Neural cell (in vitro differentiated cells): ENCODE measurements at regions not wholly inside any gene's neighbourhood (a gene's known extent, or its start where the extent isn't known, plus 50 kb on each side); places are given as distances from the start of the nearest gene placed in this dataset.

ENCODE experiments used
- H2AFZ ChIP-seq: fragments of 200-600, 300-800 bp; sonication (generic), shearing (Covaris generic); 2 replicates; pipeline ENCODE4 v1.6.0; 2014; ENCODE audit warnings: low read depth, mild to moderate bottlenecking, antibody characterized with exemption, low read length, moderate library complexity
- H3F3A ChIP-seq: fragments of 200-600 bp; shearing (Covaris generic); 2 replicates; pipeline ENCODE4 v1.6.1; 2016; ENCODE audit warnings: mild to moderate bottlenecking, moderate library complexity, mixed read lengths, antibody characterized with exemption, low read length; ENCODE audit not compliant: insufficient read depth, poor library complexity, severe bottlenecking
- H3K27ac ChIP-seq: fragments of 200-600, 300-800 bp; sonication (generic), shearing (Covaris generic); 2 replicates; pipeline ENCODE4 v1.5.1; 2014; ENCODE audit warnings: mild to moderate bottlenecking, low read length, moderate library complexity
- H3K27me3 ChIP-seq: fragments of 300-800, 200-600 bp; sonication (generic), shearing (Covaris generic); 2 replicates; pipeline ENCODE4 v1.6.0; 2014; ENCODE audit warnings: mild to moderate bottlenecking, low read depth, low read length, moderate library complexity; ENCODE audit not compliant: insufficient read depth
- H3K36me3 ChIP-seq: fragments of 300-800, 200-600 bp; sonication (generic), shearing (Covaris generic); 2 replicates; pipeline ENCODE4 v1.5.1; 2014; ENCODE audit warnings: mild to moderate bottlenecking, antibody characterized with exemption, low read length, moderate library complexity; ENCODE audit not compliant: insufficient read depth
- H3K4me2 ChIP-seq: fragments of 300-800, 200-600 bp; sonication (generic), shearing (Covaris generic); 2 replicates; pipeline ENCODE4 v1.6.0; 2014; ENCODE audit warnings: mild to moderate bottlenecking, low read length
- H3K4me3 ChIP-seq: fragments of 300-800, 200-600 bp; sonication (generic), shearing (Covaris generic); 2 replicates; pipeline ENCODE4 v1.5.1; 2014; ENCODE audit warnings: mild to moderate bottlenecking, low read length, moderate library complexity
- H3K79me2 ChIP-seq: fragments of 200-600 bp; shearing (Covaris generic); replicated peaks from 2 replicates; pipeline ENCODE4 v1.6.0; 2014; ENCODE audit warnings: mild to moderate bottlenecking, low read length, moderate library complexity; ENCODE audit not compliant: insufficient read depth
- H3K9ac ChIP-seq: fragments of 300-800, 200-600 bp; sonication (generic), shearing (Covaris generic); 2 replicates; pipeline ENCODE4 v1.6.1; 2016; ENCODE audit warnings: mild to moderate bottlenecking, low read length, mixed read lengths
- H3K9me2 ChIP-seq: fragments of 200-600 bp; shearing (Covaris generic); 2 replicates; pipeline ENCODE4 v1.6.1; 2016; ENCODE audit warnings: mild to moderate bottlenecking, low read length, mixed read lengths; ENCODE audit not compliant: insufficient read depth
- H3K9me3 ChIP-seq: fragments of 200-600, 300-800 bp; sonication (generic), shearing (Covaris generic); 2 replicates; pipeline ENCODE4 v1.6.1; 2016; ENCODE audit warnings: mild to moderate bottlenecking, mixed run types, low read length, moderate library complexity, mixed read lengths
- H4K20me1 ChIP-seq: fragments of 200-600 bp; shearing (Covaris generic); 2 replicates; pipeline ENCODE4 v1.6.1; 2016; ENCODE audit warnings: mild to moderate bottlenecking, mixed run types; ENCODE audit not compliant: insufficient read depth
- CTCF ChIP-seq: fragments of 450-650 bp; IDR thresholded peaks from 2 replicates; pipeline ENCODE4 v1.5.1; 2014; ENCODE audit warnings: antibody characterized with exemption, mild to moderate bottlenecking, moderate library complexity; ENCODE audit not compliant: poor library complexity, severe bottlenecking
- EP300 ChIP-seq: fragments of 450-650 bp; conservative IDR thresholded peaks from 2 replicates; pipeline ENCODE4 v1.6.1; 2014; ENCODE audit warnings: antibody characterized with exemption, mild to moderate bottlenecking, moderate library complexity; ENCODE audit not compliant: poor library complexity, severe bottlenecking
- EZH2 ChIP-seq: fragments of 200-600, 300-800 bp; shearing (Covaris generic), sonication (generic); IDR thresholded peaks from 2 replicates; pipeline ENCODE4 v1.6.1; 2014; ENCODE audit warnings: antibody characterized with exemption, low read length, borderline replicate concordance, mild to moderate bottlenecking; ENCODE audit not compliant: insufficient read depth, poor library complexity, severe bottlenecking
- MXI1 ChIP-seq: fragments of 450-650 bp; conservative IDR thresholded peaks from 2 replicates; pipeline ENCODE4 v1.6.1; 2014; ENCODE audit warnings: antibody characterized with exemption, mild to moderate bottlenecking; ENCODE audit not compliant: poor library complexity, severe bottlenecking
- POLR2AphosphoS5 ChIP-seq: IDR thresholded peaks from 2 replicates; pipeline ENCODE4 v1.6.1; 2012
- RAD21 ChIP-seq: fragments of 450-650 bp; conservative IDR thresholded peaks from 2 replicates; pipeline ENCODE4 v1.6.1; 2014; ENCODE audit warnings: antibody characterized with exemption, mild to moderate bottlenecking, moderate library complexity
- SMC3 ChIP-seq: fragments of 450-650 bp; conservative IDR thresholded peaks from 2 replicates; pipeline ENCODE4 v1.6.1; 2014; ENCODE audit warnings: antibody characterized with exemption, mild to moderate bottlenecking, moderate library complexity; ENCODE audit not compliant: poor library complexity
- TAF1 ChIP-seq: IDR thresholded peaks from 2 replicates; pipeline ENCODE4 v1.6.1; 2012; ENCODE audit warnings: low read depth
- TF ChIP-seq, protein P1 (sequence below): IDR thresholded peaks from 2 replicates; pipeline ENCODE4 v1.6.1; 2012; ENCODE audit warnings: borderline replicate concordance

DNA sequence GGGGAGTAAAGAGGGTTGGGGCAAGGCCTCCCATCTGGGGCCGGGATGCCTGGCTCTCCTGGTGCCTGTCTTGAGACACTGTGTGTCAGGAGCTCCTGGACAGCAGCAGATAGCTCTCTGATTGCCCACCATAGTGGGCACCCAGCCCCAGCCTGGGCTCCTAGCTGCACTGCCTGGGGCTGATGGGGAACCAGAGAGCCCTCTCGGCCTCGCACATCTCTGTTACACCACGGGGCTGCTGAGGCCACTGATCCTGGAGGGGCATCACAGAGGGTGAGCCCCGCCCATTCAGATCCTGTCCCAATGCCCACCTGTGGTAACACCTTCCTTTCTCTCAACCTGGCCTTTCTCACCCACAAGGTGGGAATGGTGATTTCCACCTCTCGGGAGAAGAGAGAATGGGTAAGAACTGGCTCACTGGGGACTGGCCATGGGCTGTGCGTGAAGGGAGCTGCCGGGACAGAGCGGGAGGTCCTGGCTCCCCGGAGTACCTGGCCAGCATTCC is 135.9 kb downstream of the URI1 start:
- no peak overlapping the region for H2AFZ ChIP-seq
- no peaks in the 10 kb centered on the region for H4K20me1 ChIP-seq
- H3K27ac ChIP-seq, result no peak overlapping the region
- H3K9ac ChIP-seq, result no peak overlapping the region
- no peaks in the 10 kb centered on the region for H3K36me3 ChIP-seq
- no peaks in the 10 kb centered on the region for H3K79me2 ChIP-seq
- no peak overlapping the region for H3K4me2 ChIP-seq
- H3K9me3 ChIP-seq, result no peaks in the 10 kb centered on the region
- H3K27me3 ChIP-seq, result no peaks in the 10 kb centered on the region
- TF ChIP-seq RAD21 (no peak), POLR2AphosphoS5 (no peak), EP300 (no peak), SMC3 (no peak), MXI1 (no peak), EZH2 (no peak), CTCF (no peak)
- H3K9me2 ChIP-seq, result no peaks in the 10 kb centered on the region
- H3F3A ChIP-seq, result no peaks in the 10 kb centered on the region
- H3K4me3 ChIP-seq, result no peak overlapping the region

GRCh38 chr19:30078381-30078910 is 136.4 kb downstream of the URI1 start:
- Histone ChIP-seq H3K9me3 (no peaks in the 10 kb centered on the region), H4K20me1 (no peaks in the 10 kb centered on the region), H3K9me2 (no peaks in the 10 kb centered on the region), H3K27me3 (no peaks in the 10 kb centered on the region), H3K27ac (no peak overlapping the region), H3K9ac (no peak overlapping the region), H3K79me2 (no peaks in the 10 kb centered on the region), H3K36me3 (no peaks in the 10 kb centered on the region), H3F3A (no peaks in the 10 kb centered on the region), H3K4me3 (no peak overlapping the region), H3K4me2 (no peak overlapping the region), H2AFZ (no peak overlapping the region)
- no peak for TF ChIP-seq EP300
- no peak for TF ChIP-seq CTCF
- TF ChIP-seq RAD21, result no peak

DNA sequence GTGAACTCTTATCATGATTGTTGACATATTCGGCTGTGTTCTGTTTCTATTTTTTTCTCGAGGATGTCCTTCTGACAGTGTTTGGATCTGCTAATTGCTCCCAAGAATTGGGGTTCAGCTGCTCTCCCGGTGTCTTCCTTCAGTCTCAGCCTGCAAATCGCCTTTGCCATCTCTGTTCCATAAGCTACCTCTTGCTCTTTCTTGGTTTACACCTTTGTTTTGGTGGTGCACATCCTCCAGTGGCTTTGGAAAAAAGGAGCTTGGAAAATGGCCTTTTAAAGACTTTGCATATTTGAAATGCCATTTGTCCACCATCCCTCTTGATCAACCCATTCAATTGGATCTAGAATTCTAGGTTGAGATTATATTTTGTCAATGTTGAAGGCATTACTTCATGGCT is 137.2 kb downstream of the URI1 start:
- no peak for TF ChIP-seq CTCF
- no peak for TF ChIP-seq RAD21
- TF ChIP-seq MXI1, result no peak
- TF ChIP-seq POLR2AphosphoS5, result no peak
- TF ChIP-seq TAF1, result no peak
- TF ChIP-seq SMC3, result no peak
- no peak for TF ChIP-seq EP300
- TF ChIP-seq EZH2, result no peak
- TF ChIP-seq, protein P1, sequence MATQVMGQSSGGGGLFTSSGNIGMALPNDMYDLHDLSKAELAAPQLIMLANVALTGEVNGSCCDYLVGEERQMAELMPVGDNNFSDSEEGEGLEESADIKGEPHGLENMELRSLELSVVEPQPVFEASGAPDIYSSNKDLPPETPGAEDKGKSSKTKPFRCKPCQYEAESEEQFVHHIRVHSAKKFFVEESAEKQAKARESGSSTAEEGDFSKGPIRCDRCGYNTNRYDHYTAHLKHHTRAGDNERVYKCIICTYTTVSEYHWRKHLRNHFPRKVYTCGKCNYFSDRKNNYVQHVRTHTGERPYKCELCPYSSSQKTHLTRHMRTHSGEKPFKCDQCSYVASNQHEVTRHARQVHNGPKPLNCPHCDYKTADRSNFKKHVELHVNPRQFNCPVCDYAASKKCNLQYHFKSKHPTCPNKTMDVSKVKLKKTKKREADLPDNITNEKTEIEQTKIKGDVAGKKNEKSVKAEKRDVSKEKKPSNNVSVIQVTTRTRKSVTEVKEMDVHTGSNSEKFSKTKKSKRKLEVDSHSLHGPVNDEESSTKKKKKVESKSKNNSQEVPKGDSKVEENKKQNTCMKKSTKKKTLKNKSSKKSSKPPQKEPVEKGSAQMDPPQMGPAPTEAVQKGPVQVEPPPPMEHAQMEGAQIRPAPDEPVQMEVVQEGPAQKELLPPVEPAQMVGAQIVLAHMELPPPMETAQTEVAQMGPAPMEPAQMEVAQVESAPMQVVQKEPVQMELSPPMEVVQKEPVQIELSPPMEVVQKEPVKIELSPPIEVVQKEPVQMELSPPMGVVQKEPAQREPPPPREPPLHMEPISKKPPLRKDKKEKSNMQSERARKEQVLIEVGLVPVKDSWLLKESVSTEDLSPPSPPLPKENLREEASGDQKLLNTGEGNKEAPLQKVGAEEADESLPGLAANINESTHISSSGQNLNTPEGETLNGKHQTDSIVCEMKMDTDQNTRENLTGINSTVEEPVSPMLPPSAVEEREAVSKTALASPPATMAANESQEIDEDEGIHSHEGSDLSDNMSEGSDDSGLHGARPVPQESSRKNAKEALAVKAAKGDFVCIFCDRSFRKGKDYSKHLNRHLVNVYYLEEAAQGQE, result no peak
- Histone ChIP-seq H2AFZ (no peak overlapping the region), H3K4me2 (no peak overlapping the region), H3F3A (no peaks in the 10 kb centered on the region), H3K9me3 (no peaks in the 10 kb centered on the region), H3K4me3 (no peak overlapping the region), H3K27ac (no peak overlapping the region), H3K79me2 (no peaks in the 10 kb centered on the region), H3K9me2 (no peaks in the 10 kb centered on the region), H3K27me3 (no peaks in the 10 kb centered on the region), H3K36me3 (no peaks in the 10 kb centered on the region), H3K9ac (no peak overlapping the region), H4K20me1 (no peaks in the 10 kb centered on the region)
